ENCODE measurements at regions not wholly inside any gene's neighbourhood (a gene's known extent, or its start where the extent isn't known, plus 50 kb on each side); places are given as distances from the start of the nearest gene placed in this dataset.

DNA sequence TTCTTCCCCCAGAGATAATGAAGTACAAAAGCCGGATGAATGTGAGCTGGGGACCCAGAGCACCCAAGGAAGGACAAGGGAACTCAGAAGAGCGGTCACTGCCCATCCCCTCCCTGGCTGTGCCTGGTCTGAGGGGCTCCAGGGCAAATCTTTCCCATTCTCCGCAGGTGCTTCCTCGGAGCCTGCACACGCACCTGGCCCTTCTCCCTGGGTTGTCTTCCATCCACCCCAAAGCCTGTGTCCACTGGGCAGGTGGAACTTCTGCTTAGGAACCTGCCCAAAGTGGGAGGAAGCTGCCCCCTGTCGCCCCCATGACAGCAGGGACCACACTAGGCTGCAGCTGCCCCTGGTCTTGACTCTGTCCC is 121.0 kb upstream of the FGF3 start:
- Histone ChIP-seq H3K27ac (peak overlapping the region; percentile 91 to 94), H3K4me3 (peak overlapping the region; percentile 58)
- TF ChIP-seq, protein P1, sequence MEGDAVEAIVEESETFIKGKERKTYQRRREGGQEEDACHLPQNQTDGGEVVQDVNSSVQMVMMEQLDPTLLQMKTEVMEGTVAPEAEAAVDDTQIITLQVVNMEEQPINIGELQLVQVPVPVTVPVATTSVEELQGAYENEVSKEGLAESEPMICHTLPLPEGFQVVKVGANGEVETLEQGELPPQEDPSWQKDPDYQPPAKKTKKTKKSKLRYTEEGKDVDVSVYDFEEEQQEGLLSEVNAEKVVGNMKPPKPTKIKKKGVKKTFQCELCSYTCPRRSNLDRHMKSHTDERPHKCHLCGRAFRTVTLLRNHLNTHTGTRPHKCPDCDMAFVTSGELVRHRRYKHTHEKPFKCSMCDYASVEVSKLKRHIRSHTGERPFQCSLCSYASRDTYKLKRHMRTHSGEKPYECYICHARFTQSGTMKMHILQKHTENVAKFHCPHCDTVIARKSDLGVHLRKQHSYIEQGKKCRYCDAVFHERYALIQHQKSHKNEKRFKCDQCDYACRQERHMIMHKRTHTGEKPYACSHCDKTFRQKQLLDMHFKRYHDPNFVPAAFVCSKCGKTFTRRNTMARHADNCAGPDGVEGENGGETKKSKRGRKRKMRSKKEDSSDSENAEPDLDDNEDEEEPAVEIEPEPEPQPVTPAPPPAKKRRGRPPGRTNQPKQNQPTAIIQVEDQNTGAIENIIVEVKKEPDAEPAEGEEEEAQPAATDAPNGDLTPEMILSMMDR (IDR thresholded peaks at IDR 0.05), result no peak
- DNase-seq (ENCODE audit: low spot score), result no peak

DNA sequence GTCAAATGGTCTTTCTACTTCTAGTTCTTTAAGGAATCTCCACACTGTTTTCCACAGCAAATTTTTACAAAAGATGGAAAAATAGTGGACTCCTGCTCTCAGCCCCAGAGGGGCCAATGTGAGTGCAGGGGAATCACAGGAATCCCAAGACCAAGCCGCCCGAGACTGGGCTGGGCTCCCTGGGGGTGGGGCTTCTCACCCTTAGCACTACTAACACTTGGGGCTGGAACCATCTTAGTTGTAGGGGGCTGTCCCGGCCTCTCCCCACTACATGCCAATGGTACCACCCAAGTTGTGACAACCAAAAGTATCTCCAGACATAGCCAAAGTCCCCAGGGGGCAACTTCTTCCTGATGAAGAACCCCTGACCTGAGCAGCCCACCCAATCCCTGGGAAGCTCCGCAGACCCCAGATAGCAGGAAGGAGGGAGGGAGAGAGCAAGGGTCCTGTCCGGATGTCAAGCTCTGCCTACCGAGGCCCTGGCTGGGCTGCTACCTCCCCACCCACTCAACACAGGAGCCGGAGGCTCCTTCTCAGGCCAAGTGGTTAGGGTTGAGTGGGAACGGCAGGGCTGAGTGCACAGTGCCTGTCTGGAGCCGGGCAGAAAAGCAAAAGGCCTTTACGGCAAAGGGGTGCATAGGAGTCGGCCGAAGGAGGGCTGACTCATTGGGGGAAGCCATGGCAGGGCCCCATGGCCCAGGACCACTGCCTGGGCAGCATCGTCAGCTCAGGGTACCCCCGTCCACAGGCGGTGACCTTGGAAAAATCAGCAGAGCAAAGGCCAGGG is 122.5 kb upstream of the FGF3 start:
- DNase-seq (ENCODE audit: low spot score), result no peak
- Histone ChIP-seq H3K27ac (peak overlapping the region in 1 of 2 donors; percentile 60), H3K4me3 (no peak overlapping the region)
- TF ChIP-seq, protein P1 (IDR thresholded peaks at IDR 0.05), result no peak

DNA sequence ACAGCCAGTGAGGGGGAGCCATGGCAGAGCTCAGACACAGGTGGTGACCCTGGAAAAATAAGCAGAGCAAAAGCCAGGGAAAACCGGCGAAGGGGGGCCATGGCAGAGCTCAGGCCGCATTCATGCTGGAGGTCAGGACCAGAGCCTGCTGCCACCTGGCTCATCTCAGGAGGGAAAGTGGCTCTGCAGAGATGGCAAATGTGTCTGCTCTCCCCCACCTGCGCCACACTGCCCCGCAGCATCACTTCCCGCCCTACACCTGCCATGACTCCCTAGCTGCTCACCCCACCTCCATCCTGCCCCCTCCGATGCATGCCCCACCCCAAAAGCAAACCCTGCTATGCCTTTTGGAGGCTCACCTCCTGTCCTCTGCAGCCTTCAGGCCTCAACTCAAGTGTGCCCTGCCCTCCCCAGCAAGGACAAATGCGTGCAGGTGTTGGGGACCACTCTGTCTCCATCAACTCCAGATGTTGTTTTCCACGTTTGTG is 123.2 kb upstream of the FGF3 start:
- Histone ChIP-seq H3K27ac (peak overlapping the region in 1 of 2 donors; percentile 60), H3K4me3 (no peak overlapping the region)
- TF ChIP-seq, protein P1 (IDR thresholded peaks at IDR 0.05), result no peak
- DNase-seq (ENCODE audit: low spot score), result no peak

DNA sequence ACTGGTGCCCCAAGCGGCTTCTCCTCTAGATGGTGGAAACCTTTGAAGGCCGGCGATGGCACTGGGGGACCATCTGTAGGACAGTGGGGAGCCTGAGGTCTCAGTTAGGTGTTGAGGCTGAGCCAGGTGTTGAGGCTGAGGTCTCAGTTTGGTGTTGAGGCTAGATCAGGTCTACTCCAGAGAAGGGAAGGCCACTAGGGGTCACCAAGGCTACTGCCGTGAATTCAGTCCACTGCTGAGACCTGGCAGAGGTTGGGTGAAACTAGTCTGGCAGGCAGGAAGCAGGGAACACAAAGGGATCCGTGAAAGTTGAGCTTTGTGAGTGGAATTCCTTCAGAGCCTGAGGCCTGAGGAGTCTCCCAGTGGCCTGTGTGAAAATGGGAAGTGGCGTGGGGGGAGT is 123.8 kb upstream of the FGF3 start:
- TF ChIP-seq, protein P1 (IDR thresholded peaks at IDR 0.05), result no peak

DNA sequence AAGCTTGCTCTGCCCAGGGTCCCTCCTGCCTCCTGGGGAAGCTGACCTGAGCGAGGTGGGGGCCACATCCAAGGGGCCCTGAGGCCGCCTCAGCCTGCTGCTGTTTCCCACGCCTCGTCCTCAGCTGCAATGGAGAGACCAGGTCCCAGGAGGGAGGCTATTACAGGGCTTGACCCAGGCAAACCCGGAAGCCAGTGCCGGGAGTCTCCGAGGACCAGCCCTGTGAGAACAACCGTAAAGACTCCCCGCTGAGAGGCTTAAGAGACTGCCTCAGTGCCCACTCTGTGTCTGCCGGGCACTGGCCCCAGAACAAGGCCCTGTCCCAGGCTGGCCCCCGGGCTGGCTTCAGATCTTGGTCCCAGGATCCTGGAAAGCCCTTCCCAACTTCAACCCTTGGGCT is 124.3 kb upstream of the FGF3 start:
- TF ChIP-seq, protein P1 (IDR thresholded peaks at IDR 0.05), result no peak
- Histone ChIP-seq H3K27ac (peak overlapping the region in 1 of 2 donors; percentile 60), H3K4me3 (no peak overlapping the region)
- DNase-seq (ENCODE audit: low spot score), result no peak

More for the DNA sequence above, 123.8 kb upstream of the FGF3 start:
- Histone ChIP-seq H3K27ac (peak overlapping the region in 1 of 2 donors; percentile 60), H3K4me3 (no peak overlapping the region)
- no peak for DNase-seq (ENCODE audit: low spot score)

DNA sequence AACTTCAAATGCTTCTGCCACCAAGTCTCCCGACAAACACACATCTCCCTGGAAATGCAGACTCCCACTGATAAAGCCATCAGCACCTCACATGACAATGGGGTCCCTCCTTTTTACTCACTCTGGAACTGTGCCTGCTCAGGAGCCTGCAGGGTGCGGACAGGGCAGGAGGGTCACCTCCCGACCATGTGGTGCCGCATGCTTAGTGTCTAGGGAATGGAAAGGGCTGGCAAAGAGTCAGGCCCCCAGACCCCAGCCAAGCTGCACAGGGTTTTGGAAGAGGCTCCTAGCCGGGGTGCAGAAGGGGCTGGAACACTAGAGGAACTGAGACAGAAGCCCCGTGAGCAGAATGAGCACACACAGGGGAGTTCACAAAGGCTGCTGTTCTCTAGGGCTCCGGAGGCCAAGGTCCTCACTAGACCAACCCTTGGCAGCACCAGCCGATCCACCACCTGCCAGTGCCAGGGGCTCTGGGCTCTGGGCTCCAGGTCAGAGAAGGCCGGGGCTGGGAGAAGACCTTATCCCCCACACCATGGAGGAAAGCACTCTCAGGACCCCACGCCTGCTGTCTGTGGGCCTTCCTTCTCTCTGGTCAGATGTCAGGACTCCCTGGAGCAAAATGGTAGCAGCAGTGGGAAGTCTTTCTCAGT is 125.1 kb upstream of the FGF3 start:
- no peak for DNase-seq (ENCODE audit: low spot score)
- H3K27ac ChIP-seq, result peak overlapping the region in 1 of 2 donors; percentile 60
- TF ChIP-seq, protein P1 (IDR thresholded peaks at IDR 0.05), result no peak
- no peak overlapping the region for H3K4me3 ChIP-seq

Data from coronary artery (tissue), 2 donors.